Upper lobe of left lung (tissue), 4 donors: ENCODE measurements at regions not wholly inside any gene's neighbourhood (a gene's known extent, or its start where the extent isn't known, plus 50 kb on each side); places are given as distances from the start of the nearest gene placed in this dataset.
A peak's percentile ranks its signal among the peaks of the same experiment; 100 is the strongest.

Source experiments
- CTCF ChIP-seq, 6 experiments: fragments of 450-650 bp in 4 of 6; fragments of 200-600 bp in 2 of 6; sonication (generic) in 2 of 6; IDR thresholded peaks; one replicate each; pipeline ENCODE4 v1.5.1; 2016 to 2019; ENCODE audit warnings: antibody characterized with exemption in 6 of 6
- POLR2A ChIP-seq, 4 donors: fragments of 450-650 bp; IDR thresholded peaks; one replicate each; pipeline ENCODE4 v1.5.1; 2016 to 2017; ENCODE audit warnings: antibody characterized with exemption in 4 of 4, mild to moderate bottlenecking in 2 of 4
- POLR2AphosphoS5 ChIP-seq, 2 donors: sonication (generic); formaldehyde crosslinking; IDR thresholded peaks; one replicate each; pipeline ENCODE4 v1.5.1; 2017; ENCODE audit warnings: antibody characterized with exemption in 2 of 2

GRCh38 chr6:139533573-139534471 lies 159.4 kb upstream of the CITED2 start:
- TF ChIP-seq CTCF (IDR thresholded peaks at IDR 0.05), result no peak
- no peak for TF ChIP-seq POLR2AphosphoS5 (IDR thresholded peaks at IDR 0.05)
- TF ChIP-seq POLR2A (IDR thresholded peaks at IDR 0.05), result peak in 1 of 4 donors; percentile 42
